ENCODE measurements at regions not wholly inside any gene's neighbourhood (a gene's known extent, or its start where the extent isn't known, plus 50 kb on each side); places are given as distances from the start of the nearest gene placed in this dataset.

DNA sequence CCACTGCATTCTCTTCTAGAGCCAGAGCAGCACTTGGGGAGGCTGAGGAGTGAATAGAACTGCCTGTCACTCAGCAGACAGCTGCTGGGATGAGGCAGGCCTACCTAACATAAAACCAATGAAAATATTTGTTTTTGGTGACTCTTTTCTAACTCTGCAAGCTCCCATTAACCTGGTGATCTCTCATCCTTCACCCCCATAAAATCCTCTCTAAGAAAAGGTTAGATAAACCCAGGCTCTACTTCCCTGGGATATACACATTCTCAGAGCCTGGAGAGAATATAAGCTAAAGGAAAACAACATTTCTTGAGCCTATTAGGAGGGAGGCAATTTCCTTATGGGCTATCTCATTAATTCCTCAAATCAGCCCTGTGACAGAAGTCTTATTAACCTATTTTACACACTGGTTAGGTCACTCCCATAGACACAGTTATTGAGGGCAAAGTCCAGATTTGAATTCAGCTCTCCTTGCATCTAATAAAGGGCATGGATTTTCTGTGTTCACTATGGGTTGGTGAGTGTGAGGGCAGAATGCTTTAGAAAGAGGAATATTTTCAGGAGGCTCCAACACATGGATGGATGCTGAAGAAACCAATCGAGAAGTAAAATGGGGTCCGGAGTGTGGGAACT, 492.9 kb downstream of the CCDC171 start:
- Histone ChIP-seq H3K36me3 (ENCODE audit: control insufficient read depth, insufficient read depth, low read length) (no peaks in the 10 kb centered on the region), H3K27me3 (replicated peaks; ENCODE audit: control insufficient read depth, insufficient read depth, low read length) (no peaks in the 10 kb centered on the region), H3K4me3 (replicated peaks; ENCODE audit: low read depth, low read length) (no peak overlapping the region)
- no peak for DNase-seq (ENCODE audit: extremely low read depth, insufficient read length)
- TF ChIP-seq CTCF (IDR thresholded peaks at IDR 0.05; ENCODE audit: insufficient read depth, low read length, poor library complexity, severe bottlenecking): no peak

DNA sequence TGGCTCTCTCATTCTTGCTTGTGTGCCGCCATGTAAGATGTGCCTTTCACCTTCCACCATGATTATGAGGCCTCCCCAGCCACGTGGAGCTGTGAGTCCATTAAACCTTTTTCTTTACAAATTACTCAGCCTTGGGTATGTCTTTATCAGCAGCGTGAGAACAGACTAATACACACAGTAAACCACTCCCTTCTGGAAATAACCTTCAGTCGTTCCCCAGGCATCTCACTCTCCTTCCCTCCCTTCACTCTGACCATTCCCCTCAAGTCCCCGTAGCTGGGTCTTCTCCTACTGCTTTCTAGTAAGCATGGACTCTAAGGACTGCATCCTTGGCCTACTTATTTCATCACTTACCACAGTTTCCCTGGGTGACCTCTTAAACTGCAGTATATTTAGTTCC, 493.9 kb downstream of the CCDC171 start:
- DNase-seq (ENCODE audit: extremely low read depth, insufficient read length): no peak
- H3K27me3 ChIP-seq (replicated peaks; ENCODE audit: control insufficient read depth, insufficient read depth, low read length): no peaks in the 10 kb centered on the region
- H3K4me3 ChIP-seq (replicated peaks; ENCODE audit: low read depth, low read length): no peak overlapping the region
- no peak for TF ChIP-seq CTCF (IDR thresholded peaks at IDR 0.05; ENCODE audit: insufficient read depth, low read length, poor library complexity, severe bottlenecking)
- no peaks in the 10 kb centered on the region for H3K36me3 ChIP-seq (ENCODE audit: control insufficient read depth, insufficient read depth, low read length)

DNA sequence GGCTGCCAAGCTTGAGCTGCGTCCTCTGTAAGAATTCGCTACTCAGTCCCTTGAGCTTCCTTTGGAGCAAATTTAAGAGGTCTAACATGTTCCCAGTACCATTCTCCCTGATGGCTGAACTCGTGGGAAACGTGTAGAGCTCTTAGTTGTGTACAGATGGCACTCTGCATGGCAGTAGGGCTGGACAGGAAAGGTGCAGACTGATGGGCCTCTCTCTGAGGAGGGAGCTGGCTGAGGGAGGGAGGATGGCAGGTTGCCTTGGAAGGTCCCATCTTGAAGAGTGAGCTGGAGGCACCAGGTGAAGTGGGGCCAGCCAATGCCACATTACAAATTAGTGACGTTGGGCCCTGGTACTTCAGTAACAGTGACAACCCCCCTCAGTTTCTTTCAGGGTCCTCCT, 495.3 kb downstream of the CCDC171 start:
- Histone ChIP-seq H3K36me3 (ENCODE audit: control insufficient read depth, insufficient read depth, low read length) (no peaks in the 10 kb centered on the region), H3K27me3 (replicated peaks; ENCODE audit: control insufficient read depth, insufficient read depth, low read length) (no peaks in the 10 kb centered on the region), H3K4me3 (replicated peaks; ENCODE audit: low read depth, low read length) (no peak overlapping the region)
- DNase-seq (ENCODE audit: extremely low read depth, insufficient read length): no peak
- TF ChIP-seq CTCF (IDR thresholded peaks at IDR 0.05; ENCODE audit: insufficient read depth, low read length, poor library complexity, severe bottlenecking): no peak

GRCh38 chr9:16052146-16052545, 499.3 kb downstream of the CCDC171 start:
- DNase-seq (ENCODE audit: extremely low read depth, insufficient read length): no peak
- TF ChIP-seq CTCF (IDR thresholded peaks at IDR 0.05; ENCODE audit: insufficient read depth, low read length, poor library complexity, severe bottlenecking): no peak
- no peaks in the 10 kb centered on the region for H3K27me3 ChIP-seq (replicated peaks; ENCODE audit: control insufficient read depth, insufficient read depth, low read length)

GRCh38 chr9:16052757-16053530, 500.1 kb downstream of the CCDC171 start:
- no peak for DNase-seq (ENCODE audit: extremely low read depth, insufficient read length)
- H3K4me3 ChIP-seq (replicated peaks; ENCODE audit: low read depth, low read length): no peak overlapping the region
- TF ChIP-seq CTCF (IDR thresholded peaks at IDR 0.05; ENCODE audit: insufficient read depth, low read length, poor library complexity, severe bottlenecking): no peak
- no peaks in the 10 kb centered on the region for H3K36me3 ChIP-seq (ENCODE audit: control insufficient read depth, insufficient read depth, low read length)
- H3K27me3 ChIP-seq (replicated peaks; ENCODE audit: control insufficient read depth, insufficient read depth, low read length): no peaks in the 10 kb centered on the region

More at GRCh38 chr9:16052146-16052545, 499.3 kb downstream of the CCDC171 start:
- Histone ChIP-seq H3K4me3 (replicated peaks; ENCODE audit: low read depth, low read length) (no peak overlapping the region), H3K36me3 (ENCODE audit: control insufficient read depth, insufficient read depth, low read length) (no peaks in the 10 kb centered on the region)
